ENCODE measurements at regions not wholly inside any gene's neighbourhood (a gene's known extent, or its start where the extent isn't known, plus 50 kb on each side); places are given as distances from the start of the nearest gene placed in this dataset.

GRCh38 chr6:153882411-153882810 lies 156.6 kb upstream of the OPRM1 start:
- H3K9me3 ChIP-seq: peaks cover 0 to 19% (median 11%) of the 10 kb centered on the region in 8 donors
- no peak for DNase-seq
- no peaks in the 10 kb centered on the region for H3K4me1 ChIP-seq
- H3K27me3 ChIP-seq (replicated peaks in 1 of 7): no peaks in the 10 kb centered on the region
- no peak overlapping the region for H3K27ac ChIP-seq
- no peaks in the 10 kb centered on the region for H3K36me3 ChIP-seq
- H3K4me3 ChIP-seq: no peak overlapping the region
- TF ChIP-seq POLR2A (IDR thresholded peaks at IDR 0.05): no peak
- no peak for TF ChIP-seq POLR2AphosphoS5 (IDR thresholded peaks at IDR 0.05)
- no peak for TF ChIP-seq CTCF (IDR thresholded peaks at IDR 0.05 in 8 of 11, conservative IDR thresholded peaks at IDR 0.05 in 3 of 11)
- intact Hi-C loops (cut with DNase I; ENCODE audit: low total_unique reads): no loop called here

GRCh38 chr6:153873541-153873940 lies 165.5 kb upstream of the OPRM1 start:
- WGBS, 5 donors: 64 to 87% (median 71%) methylated on average over 3 of the region's 3 CpGs
- Histone ChIP-seq H3K4me1 (no peaks in the 10 kb centered on the region), H3K27me3 (replicated peaks in 1 of 7) (no peaks in the 10 kb centered on the region), H3K27ac (no peak overlapping the region), H3K9me3 (peaks cover 0 to 11% (median 6%) of the 10 kb centered on the region in 8 donors), H3K36me3 (no peaks in the 10 kb centered on the region), H3K4me3 (no peak overlapping the region)
- no peak for TF ChIP-seq POLR2A (IDR thresholded peaks at IDR 0.05)
- no peak for TF ChIP-seq CTCF (IDR thresholded peaks at IDR 0.05 in 8 of 11, conservative IDR thresholded peaks at IDR 0.05 in 3 of 11)
- TF ChIP-seq POLR2AphosphoS5 (IDR thresholded peaks at IDR 0.05): no peak
- intact Hi-C loops (cut with DNase I; ENCODE audit: low total_unique reads): no loop called here
- no peak for DNase-seq

GRCh38 chr6:153872946-153873345 lies 166.1 kb upstream of the OPRM1 start:
- no peak for DNase-seq
- Histone ChIP-seq H3K4me1 (no peaks in the 10 kb centered on the region), H3K36me3 (no peaks in the 10 kb centered on the region), H3K27ac (no peak overlapping the region), H3K9me3 (peaks cover 0 to 15% (median 8%) of the 10 kb centered on the region in 8 donors), H3K4me3 (no peak overlapping the region), H3K27me3 (replicated peaks in 1 of 7) (no peaks in the 10 kb centered on the region)
- TF ChIP-seq CTCF (IDR thresholded peaks at IDR 0.05 in 8 of 11, conservative IDR thresholded peaks at IDR 0.05 in 3 of 11) (no peak), POLR2A (IDR thresholded peaks at IDR 0.05) (no peak), POLR2AphosphoS5 (IDR thresholded peaks at IDR 0.05) (no peak)
- intact Hi-C loops (cut with DNase I; ENCODE audit: low total_unique reads): no loop called here
- 61 to 82% (median 80%) methylated on average over 2 of the region's 2 CpGs for WGBS, 5 donors

GRCh38 chr6:153862927-153863326 lies 176.1 kb upstream of the OPRM1 start:
- WGBS, 5 donors: 63 to 82% (median 73%) methylated on average over 1 of the region's 1 CpG
- Histone ChIP-seq H3K4me3 (no peak overlapping the region), H3K27ac (no peak overlapping the region)

More at GRCh38 chr6:153862927-153863326, 176.1 kb upstream of the OPRM1 start:
- Histone ChIP-seq H3K36me3 (no peaks in the 10 kb centered on the region), H3K4me1 (no peaks in the 10 kb centered on the region), H3K9me3 (peaks cover 0 to 8% (median 0%) of the 10 kb centered on the region in 8 donors), H3K27me3 (replicated peaks in 1 of 7) (no peaks in the 10 kb centered on the region)
- DNase-seq: no peak
- TF ChIP-seq POLR2A (IDR thresholded peaks at IDR 0.05) (no peak), POLR2AphosphoS5 (IDR thresholded peaks at IDR 0.05) (no peak), CTCF (IDR thresholded peaks at IDR 0.05 in 8 of 11, conservative IDR thresholded peaks at IDR 0.05 in 3 of 11) (no peak)
- intact Hi-C loops (cut with DNase I; ENCODE audit: low total_unique reads): no loop called here
